Tibial artery (tissue), 4 donors: ENCODE measurements at regions not wholly inside any gene's neighbourhood (a gene's known extent, or its start where the extent isn't known, plus 50 kb on each side); places are given as distances from the start of the nearest gene placed in this dataset.

Experiments used
- DNase-seq, 2 donors: peaks; one replicate each; pipeline ENCODE4 v3.0.0-alpha.2; 2019
- H3K27ac ChIP-seq, 2 donors: fragments of 200-600 bp; sonication (generic) in 1 of 2; 1 replicate in 1 of 2; 2 replicates in 1 of 2; pipeline ENCODE4 v1.5.1; 2018 to 2019; ENCODE audit warnings: mild to moderate bottlenecking in 1 of 2
- H3K27me3 ChIP-seq, 2 donors: fragments of 200-600 bp; sonication (generic) in 1 of 2; one replicate each; pipeline versions ENCODE4 v1.5.1 to v1.6.0; 2016 to 2019
- H3K36me3 ChIP-seq, 3 donors: fragments of 200-600 bp; sonication (generic) in 2 of 3; one replicate each; pipeline ENCODE4 v1.5.1; 2016 to 2019; ENCODE audit warnings: mild to moderate bottlenecking in 2 of 3
- H3K4me1 ChIP-seq, 4 donors: fragments of 200-600 bp; sonication (generic) in 2 of 4; 1 replicate in 3 of 4; 2 replicates in 1 of 4; pipeline ENCODE4 v1.5.1; 2016 to 2019
- H3K4me3 ChIP-seq, 2 donors: fragments of 200-600 bp; sonication (generic) in 1 of 2; 1 replicate in 1 of 2; 2 replicates in 1 of 2; pipeline ENCODE4 v1.5.1; 2018 to 2019; ENCODE audit warnings: mild to moderate bottlenecking in 2 of 2
- H3K9me3 ChIP-seq, 3 donors: fragments of 200-600 bp; sonication (generic) in 1 of 3; one replicate each; pipeline ENCODE4 v1.5.1; 2016 to 2019
- CTCF ChIP-seq, 2 experiments: fragments of 200-600 bp in 1 of 2; fragments of 450-650 bp in 1 of 2; IDR thresholded peaks; one replicate each; pipeline ENCODE4 v1.5.1; 2017 to 2019; ENCODE audit warnings: antibody characterized with exemption in 2 of 2, mild to moderate bottlenecking in 1 of 2, moderate library complexity in 1 of 2
- intact Hi-C: fragments of 100-400 bp; cut with DNase I; formaldehyde crosslinking; loops from one replicate; pipeline ENCODE4 v1.15.0; 2023; ENCODE audit warnings: low total_unique reads

GRCh38 chrX:8346892-8347291, 117.7 kb upstream of the VCX3B start:
- Histone ChIP-seq H3K27ac (no peak overlapping the region), H3K36me3 (no peaks in the 10 kb centered on the region), H3K4me1 (no peaks in the 10 kb centered on the region), H3K27me3 (no peaks in the 10 kb centered on the region), H3K4me3 (no peak overlapping the region), H3K9me3 (no peaks in the 10 kb centered on the region)
- no peak for DNase-seq
- no peak for TF ChIP-seq CTCF (IDR thresholded peaks at IDR 0.05)
- intact Hi-C loops = no loop called here

GRCh38 chrX:8349816-8350544, 114.7 kb upstream of the VCX3B start:
- intact Hi-C loops = no loop called here
- Histone ChIP-seq H3K4me1 (no peaks in the 10 kb centered on the region), H3K27ac (no peak overlapping the region), H3K36me3 (no peaks in the 10 kb centered on the region), H3K27me3 (no peaks in the 10 kb centered on the region), H3K9me3 (no peaks in the 10 kb centered on the region), H3K4me3 (no peak overlapping the region)
- TF ChIP-seq CTCF (IDR thresholded peaks at IDR 0.05) = no peak
- no peak for DNase-seq

- H3K27me3 ChIP-seq = no peaks in the 10 kb centered on the region
- H3K27ac ChIP-seq = no peak overlapping the region
- H3K4me1 ChIP-seq = no peaks in the 10 kb centered on the region
- intact Hi-C loops = no loop called here
- H3K4me3 ChIP-seq = no peak overlapping the region
- no peaks in the 10 kb centered on the region for H3K36me3 ChIP-seq
- no peak for TF ChIP-seq CTCF (IDR thresholded peaks at IDR 0.05)
- no peaks in the 10 kb centered on the region for H3K9me3 ChIP-seq
- no peak for DNase-seq
These were observed 106.3 kb upstream of the VCX3B start for GRCh38 chrX:8358302-8358701.

- peaks cover 0 to 4% (median 0%) of the 10 kb centered on the region in 4 donors for H3K4me1 ChIP-seq
- no peaks in the 10 kb centered on the region for H3K9me3 ChIP-seq
- intact Hi-C loops = no loop called here
- no peak overlapping the region for H3K4me3 ChIP-seq
- H3K27ac ChIP-seq = no peak overlapping the region
- no peaks in the 10 kb centered on the region for H3K36me3 ChIP-seq
- TF ChIP-seq CTCF (IDR thresholded peaks at IDR 0.05) = no peak
- no peaks in the 10 kb centered on the region for H3K27me3 ChIP-seq
- DNase-seq = no peak
These were observed 100.1 kb upstream of the VCX3B start for GRCh38 chrX:8364369-8365141.

- Histone ChIP-seq H3K27me3 (no peaks in the 10 kb centered on the region), H3K4me3 (no peak overlapping the region), H3K36me3 (no peaks in the 10 kb centered on the region), H3K27ac (no peak overlapping the region), H3K9me3 (no peaks in the 10 kb centered on the region), H3K4me1 (peaks cover 0 to 4% (median 0%) of the 10 kb centered on the region in 4 donors)
- DNase-seq = no peak
- TF ChIP-seq CTCF (IDR thresholded peaks at IDR 0.05) = no peak
- intact Hi-C loops = no loop called here
These were observed 98.1 kb upstream of the VCX3B start for GRCh38 chrX:8366481-8366880.
